Left cardiac atrium (tissue), 4 donors: ENCODE measurements at regions not wholly inside any gene's neighbourhood (a gene's known extent, or its start where the extent isn't known, plus 50 kb on each side); places are given as distances from the start of the nearest gene placed in this dataset.

Experiments used
- ATAC-seq, 2 donors: fragments of 200-7000 bp; cut with Tn5 transposase; one replicate each; pipeline ENCODE4 v1.9.1; 2020; ENCODE audit warnings: mild to moderate bottlenecking in 2 of 2, moderate library complexity in 2 of 2
- DNase-seq: peaks from one replicate; pipeline ENCODE4 v3.0.0-alpha.2; 2020
- intact Hi-C, 2 donors: fragments of 100-400 bp; cut with DNase I; formaldehyde crosslinking; loops; one replicate each; pipeline versions ENCODE4 v1.14.1 to v1.15.1; 2022 to 2023
- donor health status: DM: no; HTN: yes; CAD: no.
- donor health status: DM: no; HTN: yes; CAD: no; lungs with severe emphysema.
- donor health status: DM: yes; HTN: yes; CAD: no.
- donor health status: Dilated cardiomyopathy.

GRCh38 chr7:41837916-41838315, 135.0 kb upstream of the INHBA start:
- intact Hi-C loops: no loop called here
- no peak for ATAC-seq
- no peak for DNase-seq

GRCh38 chr7:41835976-41836530, 133.2 kb upstream of the INHBA start:
- ATAC-seq (no peak), DNase-seq (no peak)
- intact Hi-C loops: no loop called here

GRCh38 chr7:41834805-41835694, 132.2 kb upstream of the INHBA start:
- intact Hi-C loops: no loop called here
- DNase-seq (no peak), ATAC-seq (peak; percentile 55 to 85)

GRCh38 chr7:41832941-41833340, 130.1 kb upstream of the INHBA start:
- ATAC-seq: no peak
- intact Hi-C loops: no loop called here
- no peak for DNase-seq

GRCh38 chr7:41830271-41830670, 127.4 kb upstream of the INHBA start:
- intact Hi-C loops: no loop called here
- ATAC-seq (no peak), DNase-seq (no peak)

- DNase-seq (no peak), ATAC-seq (no peak)
- intact Hi-C loops: no loop called here
Measured at GRCh38 chr7:41828911-41829310, 126.0 kb upstream of the INHBA start.

DNA sequence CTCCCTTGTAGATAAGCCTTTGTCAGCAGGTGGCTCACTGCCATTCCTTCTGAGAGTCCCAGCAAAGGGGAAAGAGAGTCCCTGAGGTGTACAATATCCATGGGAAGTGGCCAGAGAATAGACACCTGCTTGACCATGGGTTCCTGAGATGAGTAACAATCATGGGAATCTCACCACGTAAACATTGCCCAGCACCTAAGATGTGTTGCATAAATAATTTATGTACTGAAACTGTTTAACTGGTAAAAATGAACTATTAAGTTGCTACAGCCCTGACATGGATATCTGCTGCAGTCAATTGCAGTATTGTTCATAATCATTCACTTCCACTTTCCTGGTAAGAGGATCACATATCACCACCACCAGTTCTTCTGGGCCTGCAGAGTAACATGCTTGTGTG, 123.8 kb upstream of the INHBA start:
- intact Hi-C loops: no loop called here
- no peak for DNase-seq
- ATAC-seq: no peak

GRCh38 chr7:41825927-41826480, 123.1 kb upstream of the INHBA start:
- no peak for DNase-seq
- intact Hi-C loops: no loop called here
- no peak for ATAC-seq

DNA sequence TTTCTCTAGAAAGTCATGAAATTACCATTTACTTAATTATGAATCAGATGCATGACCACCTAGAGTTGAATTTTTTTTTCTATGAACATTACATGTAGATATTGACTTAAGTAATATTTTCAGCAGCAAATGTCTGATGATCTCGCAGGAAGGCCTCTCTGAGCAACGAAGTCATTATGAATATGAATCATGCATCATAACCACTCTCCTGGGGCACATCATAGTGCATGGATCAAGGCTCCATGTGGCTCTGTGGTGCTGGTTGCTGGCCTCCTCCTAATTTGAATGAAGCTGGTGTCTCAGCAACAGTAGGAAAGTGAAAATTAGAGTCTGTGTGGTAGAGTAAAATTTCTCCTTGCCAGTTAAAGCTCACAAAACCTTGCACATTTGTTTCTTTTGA, 121.4 kb upstream of the INHBA start:
- intact Hi-C loops: no loop called here
- ATAC-seq (no peak), DNase-seq (no peak)

GRCh38 chr7:41822259-41822817, 119.4 kb upstream of the INHBA start:
- ATAC-seq: no peak
- intact Hi-C loops: no loop called here
- no peak for DNase-seq

GRCh38 chr7:41821521-41822213, 118.8 kb upstream of the INHBA start:
- DNase-seq (no peak), ATAC-seq (no peak)
- intact Hi-C loops: no loop called here

GRCh38 chr7:41820111-41820671, 117.3 kb upstream of the INHBA start:
- intact Hi-C loops: no loop called here
- DNase-seq: no peak
- no peak for ATAC-seq

- intact Hi-C loops: no loop called here
- DNase-seq (no peak), ATAC-seq (no peak)
Measured at GRCh38 chr7:41819645-41820044, 116.8 kb upstream of the INHBA start.

DNA sequence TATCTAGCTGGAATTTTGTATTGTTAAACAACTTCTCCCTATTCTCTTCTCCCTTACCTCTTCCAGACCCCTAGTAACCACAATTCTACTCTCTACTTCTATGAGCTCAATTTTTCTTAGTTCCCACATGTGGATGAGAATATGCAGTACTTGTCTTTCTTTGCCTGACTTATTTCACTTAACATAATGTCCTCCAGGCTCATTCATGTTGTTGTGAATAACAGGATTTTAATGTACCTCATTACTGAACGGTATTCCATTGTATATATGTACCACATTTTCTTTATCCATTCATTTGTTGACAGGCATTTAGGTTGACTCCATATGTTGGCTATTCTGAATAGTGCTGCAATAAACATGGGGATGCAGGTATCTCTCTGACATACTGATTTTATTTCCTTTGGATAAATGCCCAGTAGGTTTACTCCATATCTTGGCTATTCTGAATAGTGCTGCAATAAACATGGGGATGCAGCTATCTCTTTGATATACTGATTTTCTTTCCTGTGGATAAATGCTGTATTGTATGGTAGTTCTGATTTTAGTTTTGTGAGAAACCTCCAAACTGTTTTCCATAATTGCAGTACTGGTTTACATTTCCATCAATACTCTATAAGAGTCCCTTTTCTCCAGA, 116.0 kb upstream of the INHBA start:
- DNase-seq: no peak
- ATAC-seq: no peak

DNA sequence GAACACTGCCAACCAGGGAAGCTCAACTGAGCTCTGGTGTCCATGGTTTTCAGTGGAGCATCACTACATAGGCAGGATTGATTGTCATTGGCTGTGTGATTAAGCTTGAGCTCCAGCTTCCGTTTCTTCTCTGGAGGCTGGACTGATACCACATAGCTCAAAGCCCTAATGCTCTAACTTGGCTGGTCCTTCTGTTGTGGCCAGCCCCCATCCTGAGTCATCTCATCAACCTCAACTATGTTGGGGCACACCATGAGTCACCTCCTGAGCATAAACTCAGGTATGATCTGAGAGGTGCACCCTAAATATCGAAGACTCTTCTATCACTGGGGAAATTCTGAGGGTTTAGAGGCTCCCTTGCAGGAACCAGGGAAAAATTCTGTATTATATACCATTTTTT, 114.5 kb upstream of the INHBA start:
- no peak for ATAC-seq
- intact Hi-C loops: no loop called here
- DNase-seq: no peak

More for the DNA sequence above, 116.0 kb upstream of the INHBA start:
- intact Hi-C loops: no loop called here

DNA sequence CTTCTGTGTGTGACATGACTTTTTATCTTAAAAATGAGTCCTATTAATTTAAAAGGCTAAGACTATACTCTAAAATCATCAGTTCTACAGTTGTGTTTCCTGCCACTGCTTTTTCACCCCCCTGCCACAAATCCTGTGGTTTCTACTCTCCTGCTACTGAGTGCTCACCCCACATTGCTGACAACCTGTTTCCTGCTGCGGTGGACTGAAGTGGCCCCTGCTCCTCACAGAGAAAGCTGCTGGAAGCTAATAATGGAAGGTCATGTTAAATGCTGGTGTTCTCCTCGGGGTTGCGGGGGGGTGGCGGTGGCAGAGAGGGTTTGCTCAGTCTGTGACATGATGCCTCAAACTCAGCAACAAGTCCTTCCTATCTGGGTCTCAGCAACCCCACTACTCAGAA, 113.2 kb upstream of the INHBA start:
- no peak for ATAC-seq
- no peak for DNase-seq
- intact Hi-C loops: no loop called here

DNA sequence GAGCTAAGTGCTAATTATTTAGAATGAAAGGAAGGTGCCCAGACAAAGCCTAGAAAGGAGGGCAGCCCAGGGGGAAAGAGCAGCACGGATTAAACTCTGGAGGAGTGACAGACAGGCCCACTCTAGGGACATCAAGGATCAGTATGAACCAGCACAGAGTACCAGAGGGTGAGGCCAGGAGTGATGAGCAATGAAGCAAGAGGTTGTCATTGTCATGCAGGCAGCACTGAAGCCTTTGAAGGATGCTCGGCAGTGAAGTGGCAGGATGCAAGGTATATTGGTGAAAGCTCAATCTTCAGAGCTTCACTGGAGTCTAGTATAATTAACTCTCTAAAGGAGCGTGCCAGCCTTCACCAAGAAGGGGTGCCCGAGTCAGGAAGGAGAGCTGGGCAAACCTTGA, 112.0 kb upstream of the INHBA start:
- intact Hi-C loops: no loop called here
- DNase-seq: no peak

DNA sequence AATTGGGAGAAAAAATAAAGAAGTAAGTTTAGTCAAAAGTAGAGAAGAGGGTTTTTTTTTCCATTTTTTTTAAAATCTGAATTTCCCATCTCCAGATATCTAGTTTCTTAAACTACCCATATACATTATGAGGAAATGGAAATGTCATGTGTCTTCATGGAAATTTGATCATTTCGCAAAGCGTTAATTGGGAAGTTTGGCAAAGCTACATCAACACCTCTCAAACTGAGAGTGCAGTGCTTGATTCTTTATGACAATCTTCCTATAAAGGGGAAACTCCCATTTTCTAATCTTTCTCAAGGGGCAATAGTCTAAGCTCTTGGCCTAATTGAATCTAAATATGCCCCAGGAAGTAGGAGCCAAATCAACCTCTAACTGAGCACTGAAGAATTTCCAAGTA, 110.4 kb upstream of the INHBA start:
- ATAC-seq: no peak
- no peak for DNase-seq
- intact Hi-C loops: no loop called here

More for the DNA sequence above, 112.0 kb upstream of the INHBA start:
- no peak for ATAC-seq

DNA sequence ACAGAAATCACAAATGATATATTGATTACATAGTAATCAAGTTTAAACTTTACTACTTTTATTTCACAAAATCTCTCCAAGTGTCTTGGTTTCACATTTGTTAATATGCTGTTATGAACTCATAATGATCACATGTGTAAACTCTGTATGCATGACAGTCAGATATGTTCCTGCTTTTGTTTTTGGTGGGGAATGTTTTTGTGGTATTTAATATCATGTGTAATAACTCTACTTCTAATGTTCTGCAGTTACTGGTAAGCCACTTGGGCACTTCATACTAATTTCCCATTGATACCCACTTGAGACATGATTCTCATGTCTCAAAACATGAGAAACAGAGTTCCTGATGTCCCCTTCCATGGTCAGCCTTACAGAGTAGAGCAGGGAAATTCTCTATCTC, 109.1 kb upstream of the INHBA start:
- no peak for DNase-seq
- ATAC-seq: no peak
- intact Hi-C loops: no loop called here
